NB4 (cell line): ENCODE measurements at regions not wholly inside any gene's neighbourhood (a gene's known extent, or its start where the extent isn't known, plus 50 kb on each side); places are given as distances from the start of the nearest gene placed in this dataset.

Experiments
- DNase-seq: peaks from one replicate; pipeline ENCODE4 v3.0.0; 2010; ENCODE audit warnings: low read depth
- H3K4me3 ChIP-seq: one replicate; pipeline ENCODE4 v1.5.1; 2011; ENCODE audit warnings: mild to moderate bottlenecking, low read depth, low read length, moderate library complexity
- MYC ChIP-seq: IDR thresholded peaks from 2 replicates; pipeline ENCODE4 v1.6.1; 2011; ENCODE audit warnings: low read depth, low read length
- POLR2A ChIP-seq: IDR thresholded peaks from 2 replicates; pipeline ENCODE4 v1.6.1; 2011; ENCODE audit warnings: mild to moderate bottlenecking; ENCODE audit not compliant: insufficient read length; ENCODE audit errors: extremely low read depth
- TF ChIP-seq, protein P1 (sequence below): IDR thresholded peaks from one replicate; pipeline ENCODE4 v1.5.1; 2012; ENCODE audit warnings: low read depth, low read length
- TF ChIP-seq, protein P2 (sequence below): IDR thresholded peaks from 2 replicates; pipeline ENCODE4 v1.6.1; 2011; ENCODE audit warnings: low read depth, low read length

DNA sequence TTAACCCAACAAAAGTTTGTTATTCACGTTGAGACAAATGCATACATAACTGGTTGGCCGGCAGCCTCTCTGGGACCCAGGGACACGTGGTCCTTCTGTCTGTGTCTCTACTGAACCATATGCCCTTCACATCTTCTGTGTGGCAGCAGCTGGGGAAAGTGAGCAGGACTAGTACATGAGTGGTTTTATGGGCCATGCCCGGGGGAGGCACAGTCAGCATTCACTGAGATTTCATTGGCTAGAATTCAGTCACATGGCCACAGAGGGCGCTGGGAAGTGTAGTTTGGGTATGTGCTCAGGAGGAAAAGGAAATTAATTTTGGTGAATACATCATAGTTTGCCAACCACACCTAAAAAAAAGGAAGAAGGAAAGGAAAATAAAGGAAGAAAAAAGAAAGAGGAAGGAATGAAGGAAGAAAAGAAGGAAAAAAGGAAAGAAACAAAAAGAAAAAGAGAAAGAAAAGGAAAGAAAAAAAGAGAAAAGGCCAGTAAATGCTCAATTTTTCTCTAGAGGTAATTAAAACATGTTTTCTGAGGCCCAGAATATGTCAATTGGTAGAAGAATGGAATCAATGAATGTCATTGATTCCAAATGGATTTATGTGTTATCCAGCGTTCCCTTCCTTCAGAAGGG is 55.9 kb upstream of the KIRREL3 start:
- H3K4me3 ChIP-seq: no peak overlapping the region
- peak; percentile 18 for DNase-seq
- TF ChIP-seq, protein P1, sequence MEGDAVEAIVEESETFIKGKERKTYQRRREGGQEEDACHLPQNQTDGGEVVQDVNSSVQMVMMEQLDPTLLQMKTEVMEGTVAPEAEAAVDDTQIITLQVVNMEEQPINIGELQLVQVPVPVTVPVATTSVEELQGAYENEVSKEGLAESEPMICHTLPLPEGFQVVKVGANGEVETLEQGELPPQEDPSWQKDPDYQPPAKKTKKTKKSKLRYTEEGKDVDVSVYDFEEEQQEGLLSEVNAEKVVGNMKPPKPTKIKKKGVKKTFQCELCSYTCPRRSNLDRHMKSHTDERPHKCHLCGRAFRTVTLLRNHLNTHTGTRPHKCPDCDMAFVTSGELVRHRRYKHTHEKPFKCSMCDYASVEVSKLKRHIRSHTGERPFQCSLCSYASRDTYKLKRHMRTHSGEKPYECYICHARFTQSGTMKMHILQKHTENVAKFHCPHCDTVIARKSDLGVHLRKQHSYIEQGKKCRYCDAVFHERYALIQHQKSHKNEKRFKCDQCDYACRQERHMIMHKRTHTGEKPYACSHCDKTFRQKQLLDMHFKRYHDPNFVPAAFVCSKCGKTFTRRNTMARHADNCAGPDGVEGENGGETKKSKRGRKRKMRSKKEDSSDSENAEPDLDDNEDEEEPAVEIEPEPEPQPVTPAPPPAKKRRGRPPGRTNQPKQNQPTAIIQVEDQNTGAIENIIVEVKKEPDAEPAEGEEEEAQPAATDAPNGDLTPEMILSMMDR: no peak
- TF ChIP-seq, protein P2, sequence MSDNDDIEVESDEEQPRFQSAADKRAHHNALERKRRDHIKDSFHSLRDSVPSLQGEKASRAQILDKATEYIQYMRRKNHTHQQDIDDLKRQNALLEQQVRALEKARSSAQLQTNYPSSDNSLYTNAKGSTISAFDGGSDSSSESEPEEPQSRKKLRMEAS: peak; percentile 48; the same call in 1 of the 2 replicates
- TF ChIP-seq POLR2A (no peak), MYC (no peak)

DNA sequence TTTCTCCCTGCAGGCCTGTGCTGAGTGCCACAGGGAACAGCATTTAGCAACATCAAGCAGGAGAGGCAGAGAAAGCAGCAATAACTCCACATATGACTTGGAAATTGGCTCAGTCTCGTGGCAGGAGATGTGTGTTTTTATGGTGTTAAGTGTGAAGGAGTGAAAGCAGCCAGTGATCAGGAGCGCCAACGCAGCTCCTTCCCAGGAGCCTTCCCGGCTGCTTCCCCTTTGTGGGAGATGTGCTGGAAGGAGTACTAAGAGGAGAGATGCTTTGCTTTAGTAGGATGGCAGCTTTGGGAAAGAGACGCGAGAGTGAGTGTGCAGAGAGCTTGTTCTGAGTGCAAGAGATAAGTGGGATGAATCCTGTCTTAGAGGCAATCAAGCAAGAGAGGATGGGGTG is 54.7 kb upstream of the KIRREL3 start:
- no peak overlapping the region for H3K4me3 ChIP-seq
- TF ChIP-seq, protein P1: no peak
- TF ChIP-seq POLR2A (no peak), MYC (no peak)
- TF ChIP-seq, protein P2: no peak
- DNase-seq: no peak

DNA sequence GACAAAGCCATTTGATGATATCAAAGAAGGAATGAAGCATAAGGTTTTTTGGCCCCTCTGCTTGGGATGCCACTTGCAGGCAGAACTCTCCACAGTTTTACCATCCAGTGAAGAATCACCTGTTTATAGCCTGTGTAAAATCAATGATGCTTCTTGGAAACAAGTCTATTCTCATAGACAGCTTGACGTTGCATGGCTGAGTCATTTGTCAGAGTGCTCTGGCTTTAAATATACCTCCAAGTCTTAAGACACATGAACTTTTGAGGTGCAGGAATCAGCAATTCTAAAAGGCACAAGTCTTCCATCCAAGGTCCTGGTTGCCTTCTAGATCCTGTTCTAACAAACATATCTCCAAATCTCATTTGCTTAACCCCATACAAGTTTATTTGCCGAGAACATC is 53.6 kb upstream of the KIRREL3 start:
- DNase-seq: no peak
- TF ChIP-seq, protein P2: no peak
- TF ChIP-seq, protein P1: no peak
- TF ChIP-seq MYC (no peak), POLR2A (no peak)
- H3K4me3 ChIP-seq: no peak overlapping the region

DNA sequence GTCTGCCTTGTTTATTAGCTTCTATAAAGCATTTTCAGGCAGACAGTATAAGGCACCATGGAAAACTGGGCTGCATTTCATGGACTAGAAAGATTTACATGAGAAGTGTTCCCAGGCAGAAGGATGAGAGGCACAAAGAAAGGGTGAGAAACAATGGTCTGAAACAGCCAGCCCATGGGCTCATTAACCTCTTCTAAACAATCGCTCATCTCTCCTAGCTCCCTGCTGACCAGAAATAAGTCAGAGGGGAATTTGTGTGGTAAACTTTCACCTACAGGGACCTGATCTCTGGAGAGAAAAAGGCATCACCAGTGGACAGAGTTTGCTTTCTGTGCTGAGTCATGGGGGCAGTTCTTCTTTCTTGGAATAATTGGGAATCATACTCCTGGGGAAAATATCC is 51.8 kb upstream of the KIRREL3 start:
- H3K4me3 ChIP-seq: no peak overlapping the region
- no peak for DNase-seq
- TF ChIP-seq, protein P1: no peak
- TF ChIP-seq, protein P2: no peak
- TF ChIP-seq MYC: no peak
